HG03378 (cell line): ENCODE measurements at regions not wholly inside any gene's neighbourhood (a gene's known extent, or its start where the extent isn't known, plus 50 kb on each side); places are given as distances from the start of the nearest gene placed in this dataset.
"Not testable (repeated sequence)": the region's sequence is repeated elsewhere in the genome, so short reads cannot be mapped to it uniquely, and the experiment has no call there.

Experiments used
- ATAC-seq: cut with Tn5 transposase; IDR thresholded peaks from one replicate; pipeline ENCODE4 v1.9.1; 2021; ENCODE audit warnings: mild to moderate bottlenecking, moderate library complexity; ENCODE audit not compliant: unreplicated experiment

- ATAC-seq: no peak
Observed at GRCh38 chr18:43341014-43341413, 63.7 kb upstream of the SYT4 start.

- ATAC-seq: no peak
Observed at GRCh38 chr18:43350176-43350575, 72.9 kb upstream of the SYT4 start.

GRCh38 chr18:43364535-43364934 lies 87.2 kb upstream of the SYT4 start:
- no peak for ATAC-seq

GRCh38 chr18:43367895-43368294 lies 90.6 kb upstream of the SYT4 start:
- ATAC-seq: no peak

GRCh38 chr18:43369311-43369710 lies 92.0 kb upstream of the SYT4 start:
- ATAC-seq: not testable (repeated sequence)

GRCh38 chr18:43372773-43373172 lies 95.5 kb upstream of the SYT4 start:
- ATAC-seq: no peak

GRCh38 chr18:43380104-43380672 lies 102.9 kb upstream of the SYT4 start:
- ATAC-seq: no peak

- no peak for ATAC-seq
Observed at GRCh38 chr18:43382641-43383403, 105.5 kb upstream of the SYT4 start.

- no peak for ATAC-seq
Observed at GRCh38 chr18:43389163-43389562, 111.9 kb upstream of the SYT4 start.

- ATAC-seq: no peak
Observed at GRCh38 chr18:43392168-43392567, 114.9 kb upstream of the SYT4 start.

- ATAC-seq: no peak
Observed at GRCh38 chr18:43393174-43393573, 115.9 kb upstream of the SYT4 start.

GRCh38 chr18:43396266-43396665 lies 119.0 kb upstream of the SYT4 start:
- ATAC-seq: no peak

- no peak for ATAC-seq
Observed at GRCh38 chr18:43398601-43399000, 121.3 kb upstream of the SYT4 start.

GRCh38 chr18:43405097-43405496 lies 127.8 kb upstream of the SYT4 start:
- ATAC-seq: no peak

- ATAC-seq: no peak
Observed at GRCh38 chr18:43414006-43414405, 136.7 kb upstream of the SYT4 start.

- no peak for ATAC-seq
Observed at GRCh38 chr18:43420091-43420490, 142.8 kb upstream of the SYT4 start.

GRCh38 chr18:43420950-43421349 lies 143.7 kb upstream of the SYT4 start:
- no peak for ATAC-seq

- no peak for ATAC-seq
Observed at GRCh38 chr18:43422518-43422917, 145.2 kb upstream of the SYT4 start.

- no peak for ATAC-seq
Observed at GRCh38 chr18:43435851-43436250, 158.6 kb upstream of the SYT4 start.

GRCh38 chr18:43442131-43442530 lies 164.8 kb upstream of the SYT4 start:
- ATAC-seq: no peak

- ATAC-seq: no peak
Observed at GRCh38 chr18:43442571-43442970, 165.3 kb upstream of the SYT4 start.

- no peak for ATAC-seq
Observed at GRCh38 chr18:43465483-43465882, 188.2 kb upstream of the SYT4 start.

GRCh38 chr18:43471873-43472272 lies 194.6 kb upstream of the SYT4 start:
- no peak for ATAC-seq
